ENCODE measurements at regions not wholly inside any gene's neighbourhood (a gene's known extent, or its start where the extent isn't known, plus 50 kb on each side); places are given as distances from the start of the nearest gene placed in this dataset.

- no peak overlapping the region for H3K4me3 ChIP-seq (ENCODE audit: low read depth, low read length)
- H4K12ac ChIP-seq (ENCODE audit: low read depth, low read length) = no peak overlapping the region
- H3K4ac ChIP-seq (ENCODE audit: low read depth, low read length) = no peak overlapping the region
- H3K4me1 ChIP-seq (ENCODE audit: control insufficient read depth in 1 of 2, insufficient read depth in 2 of 2, low read length in 2 of 2) = peaks cover 17 to 18% of the 10 kb centered on the region in 2 experiments
- no peak overlapping the region for H4K91ac ChIP-seq (ENCODE audit: low read depth, low read length)
- no peak overlapping the region for H3K14ac ChIP-seq (ENCODE audit: low read length)
- no peak overlapping the region for H3K18ac ChIP-seq (ENCODE audit: low read length)
- no peaks in the 10 kb centered on the region for H3K27me3 ChIP-seq (ENCODE audit: insufficient read depth, low read length)
- H3K36me3 ChIP-seq (ENCODE audit: control insufficient read depth in 1 of 2, insufficient read depth in 2 of 2, low read length in 2 of 2) = no peaks in the 10 kb centered on the region
- H2BK12ac ChIP-seq (ENCODE audit: low read length) = no peak overlapping the region
- H3K4me2 ChIP-seq (ENCODE audit: low read length) = no peak overlapping the region
- no CpG with 5 or more reads among the region's 5 CpGs for WGBS (ENCODE audit: extremely low coverage, insufficient coverage, insufficient read length)
- no peak for DNase-seq
- no peak overlapping the region for H2AFZ ChIP-seq (ENCODE audit: insufficient read depth, low read length, poor library complexity)
- no peak overlapping the region for H2AK5ac ChIP-seq (ENCODE audit: low read length)
- no peak overlapping the region for H3K9ac ChIP-seq (ENCODE audit: low read length)
- H3K27ac ChIP-seq (ENCODE audit: low read depth, low read length) = no peak overlapping the region
- no peak overlapping the region for H2BK5ac ChIP-seq (ENCODE audit: low read depth, low read length, poor library complexity)
- no peak overlapping the region for H4K8ac ChIP-seq (ENCODE audit: low read depth, low read length)
- no peak overlapping the region for H2BK120ac ChIP-seq (ENCODE audit: insufficient read depth, low read length, poor library complexity)
- H3K23ac ChIP-seq (ENCODE audit: low read length) = no peak overlapping the region
- H3K79me2 ChIP-seq (ENCODE audit: control insufficient read depth, insufficient read depth, low read length, poor library complexity) = no peaks in the 10 kb centered on the region
- H3K9me3 ChIP-seq (ENCODE audit: insufficient read depth, low read depth, low read length) = peaks cover 5% of the 10 kb centered on the region
- H3K79me1 ChIP-seq (ENCODE audit: low read length) = peaks cover 17% of the 10 kb centered on the region
These were observed 187.1 kb upstream of the IER5L start for GRCh38 chr9:129365196-129365595.

DNA sequence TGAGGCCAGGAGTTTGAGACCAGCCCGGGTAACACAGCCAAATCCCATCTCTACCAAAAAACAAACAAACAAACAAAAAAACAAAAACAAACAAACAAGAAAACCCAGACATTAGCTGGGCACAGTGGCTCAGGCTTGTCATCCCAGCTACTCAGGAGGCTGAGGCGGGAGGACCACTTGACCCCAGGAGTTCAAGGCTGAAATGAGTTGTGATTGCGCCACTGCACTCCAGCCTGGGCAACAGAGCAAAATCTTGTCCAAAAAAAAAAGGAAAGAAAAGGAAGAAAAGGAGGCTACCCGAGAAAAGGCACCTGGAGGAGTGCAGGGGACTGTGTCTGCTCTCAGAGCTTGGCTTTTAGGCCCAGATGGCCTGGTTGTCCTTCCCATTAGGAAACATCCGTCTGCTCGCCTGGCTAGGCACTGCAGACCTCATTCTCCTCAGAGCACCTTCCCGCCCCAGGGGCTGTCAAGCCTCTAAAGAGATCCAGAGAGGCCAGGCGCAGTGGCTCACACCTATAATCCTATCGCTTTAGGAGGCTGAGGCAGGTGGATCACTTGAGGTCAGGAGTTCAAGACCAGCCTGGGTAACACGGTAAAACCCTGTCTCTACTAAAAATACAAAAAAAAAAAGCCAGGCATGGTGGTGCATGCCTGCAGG, 185.3 kb upstream of the IER5L start:
- H3K23ac ChIP-seq (ENCODE audit: low read length) = no peak overlapping the region
- no peaks in the 10 kb centered on the region for H3K36me3 ChIP-seq (ENCODE audit: control insufficient read depth in 1 of 2, insufficient read depth in 2 of 2, low read length in 2 of 2)
- H3K9me3 ChIP-seq (ENCODE audit: insufficient read depth, low read depth, low read length) = peaks cover 3% of the 10 kb centered on the region
- WGBS (ENCODE audit: extremely low coverage, insufficient coverage, insufficient read length) = no CpG with 5 or more reads among the region's 10 CpGs
- no peak overlapping the region for H3K14ac ChIP-seq (ENCODE audit: low read length)
- no peak overlapping the region for H3K4me2 ChIP-seq (ENCODE audit: low read length)
- no peak for DNase-seq
- peak overlapping the region; percentile 77 for H3K27ac ChIP-seq (ENCODE audit: low read depth, low read length)
- peak overlapping the region; percentile 85 for H2BK5ac ChIP-seq (ENCODE audit: low read depth, low read length, poor library complexity)
- no peak overlapping the region for H2AK5ac ChIP-seq (ENCODE audit: low read length)
- no peak overlapping the region for H3K9ac ChIP-seq (ENCODE audit: low read length)
- no peak overlapping the region for H4K8ac ChIP-seq (ENCODE audit: low read depth, low read length)
- no peak overlapping the region for H3K4me3 ChIP-seq (ENCODE audit: low read depth, low read length)
- peaks cover 19 to 20% of the 10 kb centered on the region in 2 experiments for H3K4me1 ChIP-seq (ENCODE audit: control insufficient read depth in 1 of 2, insufficient read depth in 2 of 2, low read length in 2 of 2)
- H3K27me3 ChIP-seq (ENCODE audit: insufficient read depth, low read length) = no peaks in the 10 kb centered on the region
- H4K12ac ChIP-seq (ENCODE audit: low read depth, low read length) = no peak overlapping the region
- no peak overlapping the region for H3K4ac ChIP-seq (ENCODE audit: low read depth, low read length)
- peak overlapping the region; percentile 50 for H4K91ac ChIP-seq (ENCODE audit: low read depth, low read length)
- H3K18ac ChIP-seq (ENCODE audit: low read length) = peak overlapping the region; percentile 33
- no peaks in the 10 kb centered on the region for H3K79me2 ChIP-seq (ENCODE audit: control insufficient read depth, insufficient read depth, low read length, poor library complexity)
- peak overlapping the region; percentile 52 for H2BK120ac ChIP-seq (ENCODE audit: insufficient read depth, low read length, poor library complexity)
- peaks cover 20% of the 10 kb centered on the region for H3K79me1 ChIP-seq (ENCODE audit: low read length)
- H2AFZ ChIP-seq (ENCODE audit: insufficient read depth, low read length, poor library complexity) = no peak overlapping the region
- H2BK12ac ChIP-seq (ENCODE audit: low read length) = peak overlapping the region; percentile 59

DNA sequence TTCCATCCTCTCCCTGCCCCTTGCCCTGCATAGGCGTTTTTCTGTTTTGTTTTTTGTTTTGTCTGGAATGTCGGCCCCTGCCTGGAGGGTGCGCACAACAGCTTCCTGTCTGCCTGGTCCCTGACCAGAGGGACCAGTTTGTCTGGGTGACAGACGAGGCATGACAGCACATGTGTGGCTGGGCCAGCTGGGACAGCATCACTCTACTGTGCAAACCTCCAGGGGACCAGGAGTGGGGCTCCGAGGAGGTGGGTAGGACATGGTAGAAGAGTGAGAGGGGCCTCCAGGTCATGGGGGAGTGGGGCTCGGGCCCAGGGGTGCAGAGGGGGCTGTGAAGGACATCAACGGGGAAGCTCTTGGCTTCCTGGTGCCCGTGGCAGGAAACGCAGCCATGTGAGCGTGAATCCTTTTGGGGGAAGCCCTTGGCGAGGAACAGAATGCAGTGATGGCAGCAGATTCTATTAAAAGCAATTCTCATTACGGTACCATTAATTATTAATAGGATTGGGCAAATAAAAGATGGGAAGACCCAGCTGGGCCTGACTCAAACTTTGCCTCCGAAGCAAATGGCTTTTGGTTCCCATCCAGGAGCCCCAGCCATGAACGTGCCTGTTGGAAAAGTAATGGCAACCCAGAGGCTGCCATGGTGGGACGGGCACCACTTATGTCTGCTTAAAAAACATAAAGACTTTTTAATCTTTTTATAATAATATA, 184.4 kb upstream of the IER5L start:
- H2BK12ac ChIP-seq (ENCODE audit: low read length) = peak overlapping the region; percentile 82
- no peak overlapping the region for H3K9ac ChIP-seq (ENCODE audit: low read length)
- peaks cover 3% of the 10 kb centered on the region for H3K9me3 ChIP-seq (ENCODE audit: insufficient read depth, low read depth, low read length)
- H3K4me3 ChIP-seq (ENCODE audit: low read depth, low read length) = no peak overlapping the region
- H3K18ac ChIP-seq (ENCODE audit: low read length) = peak overlapping the region; percentile 80
- H4K91ac ChIP-seq (ENCODE audit: low read depth, low read length) = peak overlapping the region; percentile 94
- peak overlapping the region; percentile 43 for H3K4ac ChIP-seq (ENCODE audit: low read depth, low read length)
- peaks cover 20% of the 10 kb centered on the region for H3K79me1 ChIP-seq (ENCODE audit: low read length)
- H2AK5ac ChIP-seq (ENCODE audit: low read length) = peak overlapping the region; percentile 64
- H3K14ac ChIP-seq (ENCODE audit: low read length) = peak overlapping the region; percentile 53
- WGBS (ENCODE audit: extremely low coverage, insufficient coverage, insufficient read length) = no CpG with 5 or more reads among the region's 15 CpGs
- peak overlapping the region; percentile 82 for H2BK5ac ChIP-seq (ENCODE audit: low read depth, low read length, poor library complexity)
- peak overlapping the region; percentile 36 for H3K4me2 ChIP-seq (ENCODE audit: low read length)
- H3K27me3 ChIP-seq (ENCODE audit: insufficient read depth, low read length) = no peaks in the 10 kb centered on the region
- peak overlapping the region; percentile 69 for H4K8ac ChIP-seq (ENCODE audit: low read depth, low read length)
- peak overlapping the region; percentile 32 for H2AFZ ChIP-seq (ENCODE audit: insufficient read depth, low read length, poor library complexity)
- no peak overlapping the region for H3K23ac ChIP-seq (ENCODE audit: low read length)
- H3K27ac ChIP-seq (ENCODE audit: low read depth, low read length) = peak overlapping the region; percentile 90
- peak overlapping the region; percentile 87 for H2BK120ac ChIP-seq (ENCODE audit: insufficient read depth, low read length, poor library complexity)
- DNase-seq = peak; percentile 77 to 90
- H3K79me2 ChIP-seq (ENCODE audit: control insufficient read depth, insufficient read depth, low read length, poor library complexity) = no peaks in the 10 kb centered on the region
- H3K4me1 ChIP-seq (ENCODE audit: control insufficient read depth in 1 of 2, insufficient read depth in 2 of 2, low read length in 2 of 2) = peaks cover 19 to 20% of the 10 kb centered on the region in 2 experiments
- H3K36me3 ChIP-seq (ENCODE audit: control insufficient read depth in 1 of 2, insufficient read depth in 2 of 2, low read length in 2 of 2) = no peaks in the 10 kb centered on the region
- H4K12ac ChIP-seq (ENCODE audit: low read depth, low read length) = no peak overlapping the region

GRCh38 chr9:129361196-129361595, 183.1 kb upstream of the IER5L start:
- no peak for DNase-seq
- H3K9ac ChIP-seq (ENCODE audit: low read length) = peak overlapping the region; percentile 20
- peak overlapping the region; percentile 34 for H2BK12ac ChIP-seq (ENCODE audit: low read length)
- H3K4me1 ChIP-seq (ENCODE audit: control insufficient read depth in 1 of 2, insufficient read depth in 2 of 2, low read length in 2 of 2) = peaks cover 19 to 20% of the 10 kb centered on the region in 2 experiments
- no peaks in the 10 kb centered on the region for H3K27me3 ChIP-seq (ENCODE audit: insufficient read depth, low read length)
- H3K9me3 ChIP-seq (ENCODE audit: insufficient read depth, low read depth, low read length) = peaks cover 3% of the 10 kb centered on the region
- H3K4me3 ChIP-seq (ENCODE audit: low read depth, low read length) = peak overlapping the region; percentile 27
- no peak overlapping the region for H4K12ac ChIP-seq (ENCODE audit: low read depth, low read length)
- H3K18ac ChIP-seq (ENCODE audit: low read length) = no peak overlapping the region
- H4K8ac ChIP-seq (ENCODE audit: low read depth, low read length) = no peak overlapping the region
- no peak overlapping the region for H3K14ac ChIP-seq (ENCODE audit: low read length)
- H3K36me3 ChIP-seq (ENCODE audit: control insufficient read depth in 1 of 2, insufficient read depth in 2 of 2, low read length in 2 of 2) = no peaks in the 10 kb centered on the region
- H3K4ac ChIP-seq (ENCODE audit: low read depth, low read length) = no peak overlapping the region
- no peak overlapping the region for H3K23ac ChIP-seq (ENCODE audit: low read length)
- H3K79me2 ChIP-seq (ENCODE audit: control insufficient read depth, insufficient read depth, low read length, poor library complexity) = no peaks in the 10 kb centered on the region
- WGBS (ENCODE audit: extremely low coverage, insufficient coverage, insufficient read length) = 100% methylated on average over 7 of the region's 21 CpGs
- H2BK120ac ChIP-seq (ENCODE audit: insufficient read depth, low read length, poor library complexity) = no peak overlapping the region
- no peak overlapping the region for H3K4me2 ChIP-seq (ENCODE audit: low read length)
- no peak overlapping the region for H3K27ac ChIP-seq (ENCODE audit: low read depth, low read length)
- peaks cover 20% of the 10 kb centered on the region for H3K79me1 ChIP-seq (ENCODE audit: low read length)
- H4K91ac ChIP-seq (ENCODE audit: low read depth, low read length) = peak overlapping the region; percentile 93
- H2AK5ac ChIP-seq (ENCODE audit: low read length) = peak overlapping the region; percentile 0
- H2BK5ac ChIP-seq (ENCODE audit: low read depth, low read length, poor library complexity) = no peak overlapping the region
- no peak overlapping the region for H2AFZ ChIP-seq (ENCODE audit: insufficient read depth, low read length, poor library complexity)
